HG03565 (cell line): ENCODE measurements at regions not wholly inside any gene's neighbourhood (a gene's known extent, or its start where the extent isn't known, plus 50 kb on each side); places are given as distances from the start of the nearest gene placed in this dataset.

Source experiments
- ATAC-seq: cut with Tn5 transposase; IDR thresholded peaks from one replicate; pipeline ENCODE4 v1.9.1; 2021; ENCODE audit warnings: mild to moderate bottlenecking, moderate library complexity; ENCODE audit not compliant: unreplicated experiment

DNA sequence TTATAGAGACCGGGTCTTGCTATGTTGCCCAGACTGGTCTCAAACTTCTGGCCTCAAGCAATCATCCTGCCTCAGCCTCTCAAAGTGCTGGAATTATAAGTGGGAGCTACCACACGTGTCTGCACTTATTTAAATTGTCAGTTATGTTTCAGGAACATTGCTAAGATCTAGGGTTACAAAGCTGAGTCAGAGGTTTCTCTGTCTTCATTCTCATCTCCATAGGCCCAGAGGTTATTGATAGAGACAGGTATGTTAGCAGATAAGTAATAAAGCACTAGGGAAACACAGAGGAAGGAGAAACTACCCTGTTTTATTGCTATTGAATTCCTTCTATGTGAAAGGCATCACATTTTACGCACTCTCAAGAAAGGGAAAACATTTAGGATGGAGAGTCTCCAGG, 214.1 kb downstream of the REEP3 start:
- ATAC-seq = no peak

DNA sequence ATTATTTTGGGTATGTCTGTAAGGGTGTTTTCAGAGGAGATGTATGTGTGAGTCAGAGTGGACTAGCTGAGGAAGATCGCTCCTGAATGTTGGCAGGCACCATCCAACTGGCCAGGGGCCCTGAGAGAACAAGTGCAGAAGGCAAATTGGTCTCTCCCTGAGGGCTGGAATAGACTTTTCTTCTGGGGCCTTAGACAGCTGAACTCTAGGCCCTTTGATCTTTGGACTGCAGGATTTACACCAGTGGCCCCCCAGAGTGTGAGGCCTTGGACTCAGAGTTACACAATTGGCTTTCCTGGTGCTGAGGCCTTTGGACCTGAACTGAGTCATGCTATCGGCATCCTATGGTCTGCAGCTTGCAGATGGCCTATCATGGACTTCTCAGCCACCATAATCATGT, 217.2 kb downstream of the REEP3 start:
- no peak for ATAC-seq

DNA sequence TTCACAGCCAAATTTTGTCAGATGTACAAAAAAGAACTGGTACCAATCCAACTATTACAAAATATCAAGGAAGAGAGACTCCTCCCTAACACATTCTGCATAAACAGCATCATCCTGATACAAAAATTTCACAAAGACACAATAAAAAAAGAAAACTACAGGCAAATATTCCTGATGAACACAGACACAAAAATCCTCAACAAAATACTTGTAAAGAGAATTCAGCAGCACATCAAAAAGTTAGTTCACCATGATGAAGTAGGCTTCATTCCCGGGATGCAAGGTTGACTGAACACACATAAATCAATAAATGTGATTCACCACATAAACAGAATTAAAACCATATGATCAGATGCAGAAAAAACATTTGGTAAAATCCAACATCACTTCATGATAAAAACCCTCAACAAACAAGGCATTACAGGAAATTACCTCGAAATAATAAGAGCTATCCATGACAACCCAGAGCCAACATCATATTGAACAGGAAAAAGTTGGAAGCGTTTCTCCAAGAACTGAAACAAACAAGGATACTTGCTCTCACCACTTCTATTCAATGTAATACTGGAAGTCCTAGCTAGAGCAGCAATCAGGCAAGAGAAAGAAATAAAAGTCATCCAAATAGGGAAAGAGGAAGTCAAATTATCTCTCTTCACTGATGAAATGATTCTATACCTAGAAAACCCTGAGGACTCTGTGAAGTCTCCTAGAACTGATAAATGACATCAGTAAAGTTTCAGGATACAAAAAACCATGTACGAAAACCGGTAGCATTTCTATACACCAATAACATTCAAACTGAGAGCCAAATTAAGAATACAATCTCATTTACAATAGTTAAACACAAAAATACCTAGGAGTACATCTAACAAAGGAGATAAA, 223.1 kb downstream of the REEP3 start:
- no peak for ATAC-seq

DNA sequence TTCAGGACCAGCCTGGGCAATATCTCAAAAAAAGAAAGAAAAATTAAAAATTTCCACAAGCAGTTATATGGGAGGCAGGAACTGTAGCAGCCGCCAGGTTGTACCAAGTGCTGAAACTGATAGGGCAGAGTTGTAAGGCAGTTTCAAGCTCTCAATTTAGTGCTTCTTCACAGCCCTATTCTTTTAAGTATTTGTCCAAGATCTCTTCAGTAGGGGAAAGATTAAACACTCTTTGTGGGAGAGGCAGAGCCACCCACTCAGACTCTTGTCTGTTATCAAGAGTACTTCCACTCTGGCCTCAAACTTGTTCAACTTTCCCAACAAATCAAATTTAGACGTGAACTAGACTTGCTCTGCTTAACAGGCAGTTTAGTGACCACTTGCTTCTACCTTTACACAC, 228.7 kb downstream of the REEP3 start:
- ATAC-seq = no peak

DNA sequence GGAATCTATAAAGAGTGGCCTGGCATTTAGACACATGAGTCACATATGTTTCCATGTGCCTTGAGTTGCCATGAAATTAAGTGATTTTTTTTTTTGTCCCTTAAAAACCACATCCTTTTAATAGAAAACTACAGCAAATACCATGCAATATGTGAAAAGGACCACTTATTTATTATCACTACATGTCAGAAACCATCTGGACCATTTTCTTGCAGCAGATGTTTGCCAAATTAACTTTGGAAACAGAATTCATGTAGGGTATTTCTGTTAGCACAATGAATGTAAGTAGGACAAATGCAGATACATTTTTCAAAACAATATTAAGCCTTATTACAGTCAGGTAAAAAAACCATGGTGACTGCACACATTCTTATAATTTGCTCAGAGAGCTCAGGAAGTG, 230.6 kb downstream of the REEP3 start:
- no peak for ATAC-seq

DNA sequence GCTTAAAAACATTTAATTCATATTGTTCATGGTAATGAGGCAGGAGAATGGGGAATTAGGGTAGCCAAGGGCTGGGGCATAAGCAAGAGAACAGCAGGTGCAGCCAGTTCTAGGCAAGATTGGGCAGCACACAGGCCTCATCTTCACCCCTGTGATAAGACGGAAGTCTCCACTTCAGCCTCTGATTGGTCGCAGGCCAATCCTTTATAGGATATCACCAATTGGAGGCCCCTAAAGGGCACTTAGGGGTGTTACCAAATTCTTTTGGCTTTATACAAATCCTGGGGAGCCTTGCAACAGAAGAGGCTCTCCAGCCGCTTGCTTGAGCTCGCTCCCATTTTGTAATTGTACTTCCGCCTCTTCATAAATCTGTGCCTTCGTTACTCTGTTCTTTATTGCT, 231.1 kb downstream of the REEP3 start:
- no peak for ATAC-seq

DNA sequence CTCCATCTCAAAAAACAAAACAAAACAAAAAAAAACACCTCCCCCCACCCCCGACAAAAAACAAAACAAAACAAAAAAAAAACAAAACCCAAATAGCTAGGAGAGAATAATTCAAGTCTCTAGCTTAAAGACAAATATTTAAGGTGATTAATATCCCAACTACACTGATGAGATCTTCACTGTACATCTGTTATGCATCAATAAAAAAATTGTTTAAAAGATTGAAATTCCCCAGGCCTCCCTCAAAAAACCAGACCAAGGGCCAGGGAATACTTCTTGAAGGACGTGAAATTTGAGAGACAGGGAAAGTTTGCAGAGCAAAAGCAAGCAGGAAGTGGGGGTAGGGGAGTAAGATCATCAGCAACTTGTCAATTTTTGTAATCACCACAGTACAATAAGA, 232.6 kb downstream of the REEP3 start:
- no peak for ATAC-seq

DNA sequence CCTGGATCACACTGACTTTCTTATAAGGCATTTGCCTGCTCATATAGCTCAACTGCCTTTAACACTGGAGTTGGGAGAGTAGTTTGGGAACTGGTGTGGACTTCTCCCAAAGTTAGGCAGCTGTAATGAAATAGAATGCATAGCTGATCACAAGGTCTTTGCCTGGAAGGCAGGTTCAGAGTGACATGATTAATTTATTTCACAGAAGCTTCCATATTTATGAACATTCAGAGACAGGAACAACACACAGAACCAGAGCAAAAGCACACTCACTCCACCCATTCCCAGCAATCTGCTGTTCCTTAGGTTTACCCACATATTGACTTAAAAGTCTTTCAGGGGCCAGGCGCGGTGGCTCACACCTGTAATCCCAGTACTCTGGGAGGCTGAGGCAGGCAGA, 234.2 kb downstream of the REEP3 start:
- ATAC-seq = no peak

DNA sequence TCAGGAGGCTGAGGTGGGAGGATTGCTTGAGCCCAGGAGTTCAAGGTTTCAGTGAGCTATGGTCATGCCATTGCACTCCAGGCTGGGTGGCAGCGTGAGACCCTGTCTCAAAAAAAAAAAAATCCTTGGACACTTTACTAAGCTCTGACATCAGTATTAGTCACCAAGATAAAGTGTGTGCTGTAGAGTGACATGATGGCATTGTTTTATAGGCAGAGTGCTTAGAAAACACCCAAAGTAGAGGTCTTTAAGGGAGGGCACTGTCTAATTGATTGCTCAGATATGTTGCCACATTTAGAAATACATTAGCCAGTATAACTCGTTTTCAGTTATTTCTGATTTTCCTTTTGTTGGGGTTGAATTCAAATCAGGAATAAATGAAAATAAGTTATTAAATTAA, 235.9 kb downstream of the REEP3 start:
- no peak for ATAC-seq

DNA sequence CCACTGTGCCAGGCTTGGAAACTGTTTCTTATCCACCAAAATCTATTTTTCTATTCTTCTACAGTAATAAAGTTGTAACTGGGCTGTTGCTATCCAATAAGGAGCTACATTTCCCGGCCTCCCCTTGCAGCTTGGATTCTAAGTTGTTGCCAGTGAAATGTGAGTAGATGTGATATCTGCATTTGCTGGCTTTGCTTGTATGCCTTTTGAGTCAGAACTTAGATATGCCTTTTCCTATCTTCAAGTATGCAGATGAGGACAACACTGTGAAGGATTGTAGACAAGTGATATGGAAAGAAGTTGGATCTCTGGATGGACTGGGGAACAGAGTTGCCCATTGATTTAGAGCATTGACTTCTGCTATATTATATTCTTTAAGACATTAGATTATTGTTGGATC, 236.9 kb downstream of the REEP3 start:
- no peak for ATAC-seq

DNA sequence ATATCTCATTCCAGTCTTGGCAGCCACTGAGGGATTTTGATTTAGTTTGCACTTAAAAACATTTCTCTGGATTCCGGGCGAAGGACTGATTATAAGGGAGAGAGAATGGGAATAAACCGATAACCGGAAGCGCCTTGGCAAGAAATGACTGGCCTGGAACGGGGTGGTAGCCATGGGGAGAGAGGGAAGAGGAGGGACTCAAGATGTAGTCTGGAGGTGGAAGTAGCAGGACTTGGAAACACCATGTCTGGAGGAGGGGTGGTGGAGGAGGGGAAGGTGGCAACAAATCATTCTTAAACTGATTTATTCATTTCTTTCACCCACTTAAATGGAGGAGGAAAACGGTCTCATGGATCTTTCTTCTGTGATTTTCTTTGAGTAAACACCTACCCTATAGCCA, 238.1 kb downstream of the REEP3 start:
- ATAC-seq = no peak

DNA sequence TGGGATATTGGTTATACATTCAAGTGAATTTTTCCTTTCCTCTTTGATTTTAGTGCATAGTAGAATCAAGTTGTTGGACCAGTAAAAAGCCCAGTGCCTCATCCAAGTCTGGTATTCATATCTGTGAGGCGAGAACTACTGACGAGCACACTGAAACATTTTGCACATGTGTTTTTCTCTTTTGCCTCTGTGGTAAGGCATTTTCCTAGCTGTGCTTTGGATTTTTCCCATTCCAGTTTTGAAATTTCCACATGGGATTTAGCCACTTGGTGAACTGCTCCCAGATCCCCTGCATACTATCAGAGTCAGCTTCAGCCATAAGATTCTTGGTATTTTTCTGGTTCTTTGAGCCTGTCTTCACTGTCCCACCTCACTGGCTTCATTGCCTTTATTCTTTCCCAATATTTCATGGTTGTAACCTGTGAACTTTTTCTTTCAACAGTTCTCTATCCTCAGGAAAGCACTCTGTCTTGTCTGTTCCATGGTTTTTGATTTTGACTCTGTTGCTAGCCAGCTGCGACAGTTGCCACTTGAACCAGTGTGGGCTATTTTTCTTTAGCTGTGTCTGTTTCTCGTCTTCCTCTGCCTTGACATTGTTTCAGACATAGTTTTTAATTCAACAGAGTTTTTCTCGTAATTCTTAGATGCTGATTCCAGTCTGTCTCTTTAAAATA, 239.0 kb downstream of the REEP3 start:
- no peak for ATAC-seq

DNA sequence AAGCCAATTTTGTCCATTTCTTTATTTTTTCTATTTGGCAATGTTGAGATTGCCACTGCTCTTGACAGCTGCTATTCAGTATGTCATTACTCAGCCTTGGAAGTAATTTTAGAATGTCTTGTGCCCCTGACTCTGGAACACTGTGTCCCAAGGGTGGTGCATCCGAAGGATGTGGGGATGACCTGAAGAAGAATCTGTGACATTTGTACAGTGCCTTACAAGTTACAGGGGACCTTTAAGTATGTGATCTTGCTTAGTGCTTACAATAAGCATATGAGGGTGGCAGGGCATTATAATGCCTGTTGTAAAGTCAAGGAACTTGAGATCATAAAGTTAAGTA, 239.5 kb downstream of the REEP3 start:
- ATAC-seq = no peak

DNA sequence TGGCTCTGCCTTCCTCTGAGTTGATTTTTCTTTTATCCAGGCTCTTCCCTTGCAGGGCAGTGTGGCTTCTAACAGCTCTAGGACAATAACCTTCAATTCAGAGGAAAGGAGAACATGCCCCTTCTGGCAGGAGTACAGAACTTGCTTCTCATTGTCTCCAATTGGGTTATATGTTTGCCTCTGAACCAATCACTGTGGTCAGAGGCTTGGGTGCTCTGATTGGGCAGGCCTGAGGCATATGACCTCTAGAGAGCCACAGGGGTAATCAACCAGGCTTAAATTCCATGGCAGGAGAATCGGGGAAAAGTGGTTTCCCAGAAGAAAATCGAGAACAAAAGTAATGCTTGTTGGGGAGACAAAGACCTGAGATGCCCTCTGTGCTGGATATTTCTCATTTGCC, 240.0 kb downstream of the REEP3 start:
- ATAC-seq = no peak

DNA sequence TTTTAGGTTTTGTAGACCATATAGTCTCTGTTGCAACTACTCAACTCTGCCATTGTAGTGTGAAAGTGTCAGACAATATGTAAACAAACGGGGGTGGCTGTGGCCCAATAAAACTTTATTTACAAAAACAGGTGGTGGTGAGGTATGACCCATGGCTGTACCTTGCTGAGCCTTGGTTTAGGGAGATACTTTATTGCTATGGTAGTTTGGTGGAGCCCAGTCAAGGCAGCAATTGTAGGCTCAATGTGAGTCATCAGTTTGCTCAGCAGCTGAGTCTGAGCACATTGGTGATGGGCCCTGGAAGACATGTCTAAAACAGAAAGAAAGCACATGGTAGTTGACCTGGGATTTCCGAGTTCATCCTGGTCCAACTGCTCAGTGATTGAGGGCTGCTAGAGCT, 242.5 kb downstream of the REEP3 start:
- ATAC-seq = no peak

DNA sequence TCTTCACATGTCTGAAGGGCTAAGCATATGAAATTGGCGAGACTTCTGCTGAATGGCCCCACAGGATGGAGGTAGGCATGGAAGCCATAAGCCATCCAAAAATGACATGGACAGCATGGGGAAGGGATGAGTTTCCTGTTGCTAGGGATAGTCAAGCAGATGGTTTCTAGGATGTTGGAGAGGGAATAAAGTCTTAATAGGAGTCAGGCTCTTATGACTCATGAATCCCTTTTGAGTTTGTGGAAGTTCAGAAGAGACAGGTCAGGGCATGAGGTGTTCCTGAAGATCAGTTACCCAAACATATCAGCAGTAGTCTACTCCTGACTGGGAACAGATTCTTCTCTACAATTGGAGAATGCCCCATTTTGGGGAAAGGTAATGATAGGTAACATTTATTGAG, 243.9 kb downstream of the REEP3 start:
- ATAC-seq = no peak

DNA sequence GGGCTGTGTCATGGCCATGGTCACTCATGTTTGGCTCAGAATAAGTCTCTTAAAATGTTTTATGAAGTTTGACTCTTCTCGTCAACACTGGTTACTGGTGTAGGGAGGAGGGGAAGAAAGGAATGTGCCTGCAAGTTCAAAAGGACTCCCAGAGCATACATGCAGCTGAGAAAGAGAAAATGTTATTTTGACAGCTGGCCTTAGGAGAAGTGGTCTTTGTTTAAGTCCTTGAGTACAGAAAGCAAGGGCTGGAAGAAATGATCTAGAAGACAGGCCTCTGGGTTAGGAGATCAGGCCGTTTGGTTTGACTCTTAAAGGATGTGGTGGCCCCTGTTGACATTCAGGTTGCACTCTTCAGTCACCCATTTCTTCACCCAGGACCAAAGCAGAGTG, 245.5 kb downstream of the REEP3 start:
- ATAC-seq = no peak

DNA sequence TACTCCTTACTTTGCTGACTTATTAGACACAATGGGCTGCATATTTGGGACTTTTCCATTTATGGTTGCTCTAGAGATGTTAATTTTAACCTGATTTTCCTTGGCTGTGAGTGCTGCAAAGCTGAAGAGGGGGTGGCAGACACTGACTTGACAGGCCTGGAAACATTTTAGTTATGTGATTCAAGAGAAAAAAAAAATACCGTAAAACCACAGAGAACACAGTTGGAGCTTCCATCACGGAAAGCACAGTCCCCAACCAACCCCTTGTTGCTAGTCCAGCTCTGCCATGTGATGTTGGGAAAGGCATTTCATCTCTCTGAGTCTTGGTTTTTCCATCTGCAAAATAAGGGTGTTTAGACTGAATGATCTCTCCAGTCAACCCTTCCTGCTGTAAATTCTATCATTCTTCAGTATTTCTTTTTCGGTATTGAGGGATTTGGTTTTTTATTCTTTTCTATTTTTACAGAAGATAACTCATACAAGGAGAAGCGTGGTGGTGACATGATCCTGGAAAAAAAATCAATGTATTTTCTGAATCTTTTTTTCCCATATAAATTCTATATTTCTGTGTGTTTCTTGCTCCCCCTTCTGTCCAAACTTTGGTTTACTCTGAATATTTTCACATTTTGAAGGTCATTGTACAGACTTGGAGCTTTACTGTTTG, 246.1 kb downstream of the REEP3 start:
- no peak for ATAC-seq

DNA sequence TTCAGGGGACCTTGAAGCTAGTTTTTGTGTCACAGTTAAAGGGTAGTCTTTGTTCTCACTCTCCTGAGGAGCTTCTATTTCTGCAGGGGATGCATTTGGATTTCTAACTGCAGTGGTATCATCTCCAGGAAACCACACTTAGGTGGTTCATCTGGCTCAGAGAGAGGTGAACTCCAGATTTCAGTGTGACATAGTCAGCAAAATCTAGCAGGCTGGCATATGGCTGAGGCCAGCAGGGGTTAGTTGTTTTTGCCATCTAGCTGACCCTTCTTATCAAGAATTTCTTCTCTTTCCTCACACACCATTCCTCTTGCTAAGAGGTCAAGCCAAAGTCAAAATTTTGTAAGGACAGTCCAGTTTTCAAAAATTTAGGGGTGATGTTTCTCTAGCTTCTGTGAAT, 248.2 kb downstream of the REEP3 start:
- no peak for ATAC-seq

DNA sequence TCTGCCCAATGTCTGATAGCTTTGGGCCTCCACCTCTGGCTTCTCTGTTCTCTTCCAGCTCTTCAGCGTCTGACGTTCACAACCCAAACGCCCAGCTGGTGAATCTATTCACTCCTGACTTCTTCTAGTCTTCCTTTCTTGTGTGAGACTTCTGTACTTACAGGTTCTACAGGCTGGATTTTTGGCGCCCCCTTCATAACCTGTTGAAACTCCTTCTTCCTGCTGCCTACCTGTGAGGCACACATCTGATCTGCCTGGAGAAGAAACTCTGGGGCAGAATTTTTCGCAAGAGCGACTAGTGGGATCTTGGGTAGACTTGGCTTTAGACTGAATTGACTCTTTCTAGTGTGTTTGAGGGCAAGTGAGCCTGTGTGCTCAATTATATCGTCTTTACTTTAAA, 249.3 kb downstream of the REEP3 start:
- no peak for ATAC-seq

DNA sequence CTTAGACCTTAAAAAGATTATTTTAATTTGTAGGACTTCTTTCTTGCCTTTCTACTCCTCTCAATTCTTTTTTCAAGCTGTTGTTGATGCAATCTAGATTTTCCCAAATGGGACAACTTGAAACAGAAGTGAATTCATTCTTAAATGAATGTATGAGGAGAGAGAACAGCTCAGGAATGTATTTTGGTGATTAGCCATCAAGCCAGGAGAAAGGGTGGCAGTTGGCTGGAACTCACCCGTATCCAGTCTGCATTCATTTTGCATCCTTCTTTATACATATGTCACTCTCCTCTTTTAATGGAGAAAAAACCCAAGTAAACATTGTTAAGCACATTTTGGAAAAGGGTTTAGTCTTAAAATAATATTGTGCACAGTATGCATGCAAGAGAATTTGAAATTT, 251.3 kb downstream of the REEP3 start:
- ATAC-seq = no peak

DNA sequence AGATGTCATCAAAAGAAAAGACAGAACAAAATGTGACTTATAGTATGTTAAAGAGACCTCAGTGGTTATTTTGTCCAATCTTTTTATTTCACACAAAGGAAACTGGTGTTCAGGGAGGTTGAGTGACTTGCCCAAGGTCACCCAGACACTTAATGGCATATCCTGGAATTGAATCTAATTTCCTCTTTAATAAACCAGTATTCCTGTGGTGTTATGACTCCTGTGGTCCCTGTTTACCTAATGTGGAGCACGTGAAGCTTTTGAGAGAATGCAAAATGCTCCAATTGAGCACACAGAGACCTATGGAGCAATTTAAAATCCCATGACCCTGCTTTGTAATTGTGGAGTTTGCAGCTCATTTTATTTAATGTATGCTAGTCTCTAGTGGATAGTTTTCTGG, 251.9 kb downstream of the REEP3 start:
- ATAC-seq = no peak
